HUDEP-2 (cell line): ENCODE measurements at regions not wholly inside any gene's neighbourhood (a gene's known extent, or its start where the extent isn't known, plus 50 kb on each side); places are given as distances from the start of the nearest gene placed in this dataset.

Experiments used
- DNase-seq, 76 experiments: peaks; one replicate each; lab custom pipeline; 2025; ENCODE audit not compliant: unreplicated experiment in 76 of 76; lab: John Stamatoyannopoulos, UW

GRCh38 chr13:106246242-106246641 is 289.2 kb downstream of the EFNB2 start:
- no peak for DNase-seq

GRCh38 chr13:106243011-106243565 is 292.4 kb downstream of the EFNB2 start:
- no peak for DNase-seq

GRCh38 chr13:106241974-106242953 is 293.2 kb downstream of the EFNB2 start:
- DNase-seq = peak in 2 of 76 experiments; percentile 3 to 11

- no peak for DNase-seq
Measured at GRCh38 chr13:106238690-106239089, 296.8 kb downstream of the EFNB2 start.

- DNase-seq = no peak
Measured at GRCh38 chr13:106234636-106235035, 300.8 kb downstream of the EFNB2 start.

GRCh38 chr13:106233134-106233735 is 302.2 kb downstream of the EFNB2 start:
- DNase-seq = no peak

GRCh38 chr13:106232681-106233080 is 302.8 kb downstream of the EFNB2 start:
- no peak for DNase-seq

GRCh38 chr13:106230450-106230849 is 305.0 kb downstream of the EFNB2 start:
- no peak for DNase-seq

- no peak for DNase-seq
Measured at GRCh38 chr13:106225126-106225525, 310.3 kb downstream of the EFNB2 start.

GRCh38 chr13:106220211-106220610 is 315.3 kb downstream of the EFNB2 start:
- DNase-seq = no peak

GRCh38 chr13:106213028-106213757 is 322.3 kb downstream of the EFNB2 start:
- no peak for DNase-seq

- DNase-seq = no peak
Measured at GRCh38 chr13:106212386-106213010, 323.0 kb downstream of the EFNB2 start.

GRCh38 chr13:106210324-106210723 is 325.1 kb downstream of the EFNB2 start:
- no peak for DNase-seq

GRCh38 chr13:106205871-106206270 is 329.6 kb downstream of the EFNB2 start:
- no peak for DNase-seq

GRCh38 chr13:106197496-106197895 is 338.0 kb downstream of the EFNB2 start:
- DNase-seq = no peak

GRCh38 chr13:106187501-106188095 is 347.9 kb downstream of the EFNB2 start:
- no peak for DNase-seq

- no peak for DNase-seq
Measured at GRCh38 chr13:106187101-106187500, 348.4 kb downstream of the EFNB2 start.

GRCh38 chr13:106186366-106187030 is 349.0 kb downstream of the EFNB2 start:
- no peak for DNase-seq

- DNase-seq = no peak
Measured at GRCh38 chr13:106184790-106185189, 350.7 kb downstream of the EFNB2 start.
